ENCODE measurements at regions not wholly inside any gene's neighbourhood (a gene's known extent, or its start where the extent isn't known, plus 50 kb on each side); places are given as distances from the start of the nearest gene placed in this dataset.

DNA sequence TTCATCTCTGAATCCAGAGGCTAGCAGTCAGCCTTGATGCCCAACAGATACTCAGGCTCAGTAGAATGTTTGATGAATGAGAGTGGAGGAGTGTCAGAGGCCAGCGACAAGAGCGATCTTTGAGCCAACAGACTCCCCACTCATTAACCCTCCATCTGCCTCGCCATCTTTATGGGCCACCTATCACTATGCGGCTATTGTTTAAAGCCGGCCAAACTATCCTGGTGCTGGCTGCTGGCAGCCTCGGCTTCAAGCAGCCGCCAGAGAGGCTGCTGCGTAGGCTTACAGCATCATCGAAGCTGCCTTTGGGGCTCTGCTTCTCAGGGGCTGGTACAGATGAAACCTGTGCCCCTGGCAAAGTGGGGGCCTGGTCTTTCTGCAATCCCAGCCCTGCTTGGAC is 525.6 kb downstream of the INSC start:
- TF ChIP-seq, protein P1, sequence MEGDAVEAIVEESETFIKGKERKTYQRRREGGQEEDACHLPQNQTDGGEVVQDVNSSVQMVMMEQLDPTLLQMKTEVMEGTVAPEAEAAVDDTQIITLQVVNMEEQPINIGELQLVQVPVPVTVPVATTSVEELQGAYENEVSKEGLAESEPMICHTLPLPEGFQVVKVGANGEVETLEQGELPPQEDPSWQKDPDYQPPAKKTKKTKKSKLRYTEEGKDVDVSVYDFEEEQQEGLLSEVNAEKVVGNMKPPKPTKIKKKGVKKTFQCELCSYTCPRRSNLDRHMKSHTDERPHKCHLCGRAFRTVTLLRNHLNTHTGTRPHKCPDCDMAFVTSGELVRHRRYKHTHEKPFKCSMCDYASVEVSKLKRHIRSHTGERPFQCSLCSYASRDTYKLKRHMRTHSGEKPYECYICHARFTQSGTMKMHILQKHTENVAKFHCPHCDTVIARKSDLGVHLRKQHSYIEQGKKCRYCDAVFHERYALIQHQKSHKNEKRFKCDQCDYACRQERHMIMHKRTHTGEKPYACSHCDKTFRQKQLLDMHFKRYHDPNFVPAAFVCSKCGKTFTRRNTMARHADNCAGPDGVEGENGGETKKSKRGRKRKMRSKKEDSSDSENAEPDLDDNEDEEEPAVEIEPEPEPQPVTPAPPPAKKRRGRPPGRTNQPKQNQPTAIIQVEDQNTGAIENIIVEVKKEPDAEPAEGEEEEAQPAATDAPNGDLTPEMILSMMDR (IDR thresholded peaks at IDR 0.05; ENCODE audit: control insufficient read depth, extremely low read depth, insufficient read depth) = no peak
- no peak overlapping the region for H3K4me3 ChIP-seq (ENCODE audit: low read depth, low read length)
- no peak for DNase-seq (ENCODE audit: low read depth)

DNA sequence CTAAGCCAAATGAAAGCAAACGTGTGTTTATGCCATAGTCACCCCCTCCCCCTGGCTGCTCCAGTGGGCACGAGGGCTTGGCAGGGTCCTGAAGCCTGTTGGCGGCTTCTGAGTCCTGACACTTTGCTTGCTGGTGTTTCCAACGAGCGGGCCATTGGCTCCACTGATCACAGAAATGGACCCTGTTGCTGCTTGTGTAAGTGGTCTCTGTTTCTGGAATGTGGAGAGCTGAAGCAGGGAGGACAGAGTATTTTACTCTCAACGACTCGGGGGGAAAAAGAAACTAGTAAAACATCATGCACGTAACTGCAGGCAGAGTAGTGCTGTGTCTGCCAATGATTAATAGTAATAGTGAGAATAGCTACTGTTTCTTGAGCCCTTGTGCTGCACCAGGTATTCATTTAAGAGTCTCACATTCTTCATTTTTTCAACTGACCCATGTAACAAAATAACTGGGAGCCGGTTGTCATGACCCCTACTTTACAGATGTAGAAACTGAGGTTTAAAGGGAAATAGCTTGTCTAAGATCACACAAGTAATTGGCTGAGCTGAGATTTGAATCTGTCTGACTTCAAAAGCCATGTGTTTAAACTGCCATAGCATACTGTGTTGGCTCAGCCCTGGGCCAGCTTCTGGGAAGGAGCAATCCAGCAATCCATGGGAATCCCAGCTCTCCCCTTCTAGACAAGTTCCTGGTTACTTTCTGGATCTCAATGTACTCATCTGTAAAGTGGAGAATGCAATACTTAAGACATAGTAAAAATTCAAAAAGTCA is 526.7 kb downstream of the INSC start:
- no peak for DNase-seq (ENCODE audit: low read depth)
- no peak overlapping the region for H3K4me3 ChIP-seq (ENCODE audit: low read depth, low read length)
- TF ChIP-seq, protein P1 (IDR thresholded peaks at IDR 0.05; ENCODE audit: control insufficient read depth, extremely low read depth, insufficient read depth) = no peak

DNA sequence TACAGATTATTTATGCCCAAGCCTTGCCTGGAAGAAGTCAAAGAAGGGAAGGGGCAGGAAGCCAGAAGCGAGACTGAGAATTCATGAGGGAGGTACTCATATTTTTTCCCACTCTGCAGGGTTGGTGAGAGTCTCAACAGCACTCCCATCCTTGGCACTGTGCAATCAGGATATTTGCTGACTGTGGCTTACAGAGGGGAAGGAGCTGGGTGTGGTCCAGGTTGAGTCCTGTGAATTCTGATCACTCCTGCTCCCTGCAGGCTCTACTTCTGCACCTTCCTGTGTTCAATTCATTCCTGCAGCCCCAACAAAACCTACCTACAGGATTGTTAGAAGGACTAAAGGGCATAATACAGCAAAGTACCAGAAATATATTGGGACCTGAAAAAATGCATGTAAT is 530.5 kb downstream of the INSC start:
- TF ChIP-seq, protein P1 (IDR thresholded peaks at IDR 0.05; ENCODE audit: control insufficient read depth, extremely low read depth, insufficient read depth) = 0 out of 2 replicates have a peak, but pooled peaks have one; percentile 17

DNA sequence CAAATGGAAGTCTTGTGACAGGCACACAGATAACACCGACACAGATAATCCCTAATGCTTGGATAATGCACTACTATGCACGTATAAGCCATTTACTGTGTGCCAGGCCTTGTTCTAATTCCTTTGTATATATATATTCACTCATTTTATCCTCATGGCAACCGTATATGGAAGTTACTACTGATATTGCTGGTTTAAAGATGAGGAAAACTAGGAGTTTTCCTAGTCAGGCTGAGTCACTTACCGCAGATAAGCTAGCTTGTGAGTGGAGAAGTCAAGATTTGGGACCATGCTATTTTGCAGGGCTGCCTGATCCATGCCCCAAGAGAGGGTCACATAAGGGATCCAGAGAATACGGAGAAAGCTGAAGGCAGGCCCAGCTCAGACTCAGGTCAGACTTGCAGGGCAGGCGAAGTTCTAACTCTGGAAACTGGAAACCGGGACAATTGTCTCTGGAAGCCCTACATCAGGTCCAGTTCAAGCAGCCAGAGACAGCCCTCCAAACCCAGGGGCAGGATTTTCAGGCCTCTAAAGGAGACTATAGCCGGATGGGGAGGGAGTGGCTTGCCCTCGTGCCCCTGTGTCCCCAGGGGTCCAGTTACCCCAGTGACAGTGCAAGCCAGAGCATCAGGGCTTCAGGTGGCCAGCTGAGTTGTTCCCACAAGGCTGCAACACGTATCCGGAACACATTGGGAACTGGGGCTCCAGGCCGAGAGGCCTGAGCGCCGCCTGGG is 534.8 kb downstream of the INSC start:
- DNase-seq (ENCODE audit: low read depth) = no peak
- TF ChIP-seq, protein P1 (IDR thresholded peaks at IDR 0.05; ENCODE audit: control insufficient read depth, extremely low read depth, insufficient read depth) = no peak
- H3K4me3 ChIP-seq (ENCODE audit: low read depth, low read length) = no peak overlapping the region

More for the DNA sequence above, 530.5 kb downstream of the INSC start:
- DNase-seq (ENCODE audit: low read depth) = peak; percentile 22
- H3K4me3 ChIP-seq (ENCODE audit: low read depth, low read length) = no peak overlapping the region

DNA sequence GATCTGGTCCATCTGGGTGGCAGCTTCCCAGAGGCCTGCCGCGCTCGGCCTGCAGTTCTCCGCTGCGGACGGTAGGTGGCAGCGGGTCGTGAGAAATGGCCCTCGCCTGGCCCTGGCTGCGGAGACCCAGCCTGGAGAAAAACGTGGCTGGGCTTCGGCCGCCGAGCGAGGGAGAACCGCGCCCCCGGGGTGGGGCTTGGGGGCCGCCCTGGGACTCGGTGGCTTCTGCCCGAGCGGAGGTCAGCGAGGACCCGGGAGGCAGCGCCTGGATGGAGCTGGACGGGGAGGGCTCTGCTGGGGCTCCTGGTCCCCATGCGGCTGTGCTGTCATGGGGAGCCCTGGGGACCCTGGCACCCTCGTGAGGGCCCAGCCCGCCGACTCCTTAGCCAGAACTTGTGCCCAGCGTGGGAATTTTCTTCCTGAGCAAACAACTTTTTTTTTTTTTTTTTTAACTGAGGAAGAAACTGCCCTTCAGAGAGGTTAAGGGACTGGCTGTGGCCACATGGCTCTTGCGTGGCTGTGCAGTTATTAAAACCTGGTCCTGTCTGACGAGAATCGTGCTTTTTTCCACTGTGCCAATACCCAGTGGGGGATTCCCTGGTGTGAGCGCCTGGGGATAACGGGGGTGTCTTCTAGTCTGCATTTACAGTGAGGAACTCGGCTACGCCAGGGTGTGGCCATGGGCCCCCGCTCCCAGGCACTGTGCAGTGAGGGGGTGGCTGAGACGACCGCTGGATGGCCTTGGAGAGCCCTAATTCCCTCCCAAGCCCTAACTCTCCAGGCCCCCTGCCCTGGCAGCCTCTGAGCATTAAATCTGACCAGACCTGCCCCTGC is 535.6 kb downstream of the INSC start:
- TF ChIP-seq, protein P1 (IDR thresholded peaks at IDR 0.05; ENCODE audit: control insufficient read depth, extremely low read depth, insufficient read depth) = peak; percentile 100
- DNase-seq (ENCODE audit: low read depth) = peak; percentile 74
- peak overlapping the region; percentile 46 for H3K4me3 ChIP-seq (ENCODE audit: low read depth, low read length)

DNA sequence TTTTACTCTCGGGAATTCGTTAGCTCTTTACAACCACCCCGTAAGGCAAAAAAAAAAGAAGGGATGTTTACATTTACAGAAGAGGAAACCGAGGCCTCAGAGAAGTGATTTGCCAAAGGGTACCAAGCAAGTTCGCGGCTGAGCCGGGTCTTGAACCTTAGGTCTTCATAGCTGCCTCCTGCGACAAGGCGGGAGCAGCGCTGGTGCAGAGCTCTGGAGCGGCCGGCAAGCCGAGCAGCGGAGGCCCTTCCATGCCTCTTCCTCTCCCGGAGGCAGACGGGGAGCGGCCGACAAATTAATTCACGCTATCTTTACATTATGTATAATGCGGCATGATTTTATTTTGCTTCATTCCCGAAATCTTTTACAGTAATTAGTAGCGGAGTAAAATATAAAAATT is 536.3 kb downstream of the INSC start:
- no peak overlapping the region for H3K4me3 ChIP-seq (ENCODE audit: low read depth, low read length)
- no peak for DNase-seq (ENCODE audit: low read depth)

More for the DNA sequence above, 536.3 kb downstream of the INSC start:
- TF ChIP-seq, protein P1 (IDR thresholded peaks at IDR 0.05; ENCODE audit: control insufficient read depth, extremely low read depth, insufficient read depth) = no peak
